ENCODE measurements at regions not wholly inside any gene's neighbourhood (a gene's known extent, or its start where the extent isn't known, plus 50 kb on each side); places are given as distances from the start of the nearest gene placed in this dataset.

GRCh38 chr10:65808687-65809333 lies 1117.0 kb upstream of the LRRTM3 start:
- Histone ChIP-seq H3K27ac (no peak overlapping the region), H3K4me2 (no peak overlapping the region), H3K36me3 (replicated peaks; ENCODE audit: insufficient read depth, low read depth) (no peaks in the 10 kb centered on the region), H3K79me2 (no peaks in the 10 kb centered on the region), H4K20me1 (ENCODE audit: insufficient read depth, poor library complexity, severe bottlenecking) (no peaks in the 10 kb centered on the region), H3K27me3 (no peaks in the 10 kb centered on the region), H3K4me1 (ENCODE audit: insufficient read depth) (peaks cover 9% of the 10 kb centered on the region), H3K9me2 (replicated peaks; ENCODE audit: insufficient read depth) (no peaks in the 10 kb centered on the region), H3K9me3 (ENCODE audit: low read depth) (no peaks in the 10 kb centered on the region), H3K4me3 (no peak overlapping the region), H2AFZ (no peak overlapping the region)
- TF ChIP-seq EZH2 (IDR thresholded peaks at IDR 0.05; ENCODE audit: borderline replicate concordance): no peak
- no peak for TF ChIP-seq EZH2phosphoT487 (IDR thresholded peaks at IDR 0.05; ENCODE audit: low read depth, severe bottlenecking, unreplicated experiment)
- no peak for TF ChIP-seq CTCF (IDR thresholded peaks at IDR 0.05; ENCODE audit: poor library complexity)
- DNase-seq (ENCODE audit: low spot score): no peak
- WGBS (ENCODE audit: low lambda C conversion rate, missing lambda C conversion rate): 82% methylated on average over 3 of the region's 3 CpGs

GRCh38 chr10:65811931-65812525 lies 1113.8 kb upstream of the LRRTM3 start:
- DNase-seq (ENCODE audit: low spot score): no peak
- TF ChIP-seq EZH2 (IDR thresholded peaks at IDR 0.05; ENCODE audit: borderline replicate concordance) (no peak), CTCF (IDR thresholded peaks at IDR 0.05; ENCODE audit: poor library complexity) (no peak), EZH2phosphoT487 (IDR thresholded peaks at IDR 0.05; ENCODE audit: low read depth, severe bottlenecking, unreplicated experiment) (no peak)
- H4K20me1 ChIP-seq (ENCODE audit: insufficient read depth, poor library complexity, severe bottlenecking): no peaks in the 10 kb centered on the region
- H3K27me3 ChIP-seq: no peaks in the 10 kb centered on the region
- no peaks in the 10 kb centered on the region for H3K79me2 ChIP-seq
- no peak overlapping the region for H3K4me2 ChIP-seq
- H3K4me3 ChIP-seq: no peak overlapping the region
- H3K27ac ChIP-seq: no peak overlapping the region
- H3K9me2 ChIP-seq (replicated peaks; ENCODE audit: insufficient read depth): no peaks in the 10 kb centered on the region
- no peaks in the 10 kb centered on the region for H3K9me3 ChIP-seq (ENCODE audit: low read depth)
- no peaks in the 10 kb centered on the region for H3K36me3 ChIP-seq (replicated peaks; ENCODE audit: insufficient read depth, low read depth)
- WGBS (ENCODE audit: low lambda C conversion rate, missing lambda C conversion rate): 99% methylated on average over 22 of the region's 28 CpGs
- no peak overlapping the region for H2AFZ ChIP-seq
- no peaks in the 10 kb centered on the region for H3K4me1 ChIP-seq (ENCODE audit: insufficient read depth)

- no peaks in the 10 kb centered on the region for H3K9me2 ChIP-seq (replicated peaks; ENCODE audit: insufficient read depth)
- no peak for DNase-seq (ENCODE audit: low spot score)
- H3K27me3 ChIP-seq: no peaks in the 10 kb centered on the region
- H3K79me2 ChIP-seq: no peaks in the 10 kb centered on the region
- no peaks in the 10 kb centered on the region for H3K36me3 ChIP-seq (replicated peaks; ENCODE audit: insufficient read depth, low read depth)
- TF ChIP-seq EZH2phosphoT487 (IDR thresholded peaks at IDR 0.05; ENCODE audit: low read depth, severe bottlenecking, unreplicated experiment): no peak
- TF ChIP-seq CTCF (IDR thresholded peaks at IDR 0.05; ENCODE audit: poor library complexity): no peak
- no peak for TF ChIP-seq EZH2 (IDR thresholded peaks at IDR 0.05; ENCODE audit: borderline replicate concordance)
- no peaks in the 10 kb centered on the region for H4K20me1 ChIP-seq (ENCODE audit: insufficient read depth, poor library complexity, severe bottlenecking)
- no peaks in the 10 kb centered on the region for H3K9me3 ChIP-seq (ENCODE audit: low read depth)
- no peak overlapping the region for H3K4me2 ChIP-seq
- no peaks in the 10 kb centered on the region for H3K4me1 ChIP-seq (ENCODE audit: insufficient read depth)
- H2AFZ ChIP-seq: no peak overlapping the region
- 88% methylated on average over 1 of the region's 1 CpG for WGBS (ENCODE audit: low lambda C conversion rate, missing lambda C conversion rate)
- H3K4me3 ChIP-seq: no peak overlapping the region
- H3K27ac ChIP-seq: no peak overlapping the region
These were observed 1109.3 kb upstream of the LRRTM3 start for GRCh38 chr10:65816536-65816935.

Data from hepatocyte (in vitro differentiated cells).